Astrocyte of the spinal cord (primary cell): ENCODE measurements at regions not wholly inside any gene's neighbourhood (a gene's known extent, or its start where the extent isn't known, plus 50 kb on each side); places are given as distances from the start of the nearest gene placed in this dataset.

Experiments
- DNase-seq: peaks from one replicate; pipeline ENCODE4 v3.0.0; 2011; ENCODE audit warnings: low read depth, low spot score
- H3K4me3 ChIP-seq: 2 replicates; pipeline ENCODE4 v1.5.1; 2011; ENCODE audit warnings: low read depth, mild to moderate bottlenecking, low read length, moderate library complexity
- CTCF ChIP-seq: IDR thresholded peaks from 2 replicates; pipeline ENCODE4 v1.5.1; 2012; ENCODE audit warnings: low read depth, mild to moderate bottlenecking, low read length, inconsistent platforms
- in situ Hi-C: cut with HindIII; loops from 2 replicates; pipeline ENCODE4 v1.10.0; 2017; ENCODE audit warnings: low sequenced_read_pairs

GRCh38 chr21:15379776-15380175 lies 315.0 kb upstream of the NRIP1 start:
- no peak overlapping the region for H3K4me3 ChIP-seq
- TF ChIP-seq CTCF, result no peak
- DNase-seq, result no peak
- in situ Hi-C loops, result no loop called here

GRCh38 chr21:15383588-15383987 lies 318.8 kb upstream of the NRIP1 start:
- TF ChIP-seq CTCF, result no peak
- H3K4me3 ChIP-seq, result no peak overlapping the region
- no peak for DNase-seq
- in situ Hi-C loops, result no loop called here

GRCh38 chr21:15390049-15390448 lies 325.2 kb upstream of the NRIP1 start:
- in situ Hi-C loops, result no loop called here
- TF ChIP-seq CTCF, result no peak
- DNase-seq, result no peak
- H3K4me3 ChIP-seq, result no peak overlapping the region

- in situ Hi-C loops, result no loop called here
- no peak overlapping the region for H3K4me3 ChIP-seq
- no peak for DNase-seq
- TF ChIP-seq CTCF, result no peak
These were observed 332.5 kb upstream of the NRIP1 start for GRCh38 chr21:15397258-15397657.

- no peak for TF ChIP-seq CTCF
These were observed 328.9 kb upstream of the USP25 start for GRCh38 chr21:15400905-15401304.

GRCh38 chr21:15401331-15401730 lies 328.5 kb upstream of the USP25 start:
- in situ Hi-C loops, result no loop called here
- no peak overlapping the region for H3K4me3 ChIP-seq
- no peak for TF ChIP-seq CTCF
- DNase-seq, result no peak

More at GRCh38 chr21:15400905-15401304, 328.9 kb upstream of the USP25 start:
- no peak overlapping the region for H3K4me3 ChIP-seq
- in situ Hi-C loops, result no loop called here
- DNase-seq, result no peak

GRCh38 chr21:15405214-15405613 lies 324.6 kb upstream of the USP25 start:
- H3K4me3 ChIP-seq, result no peak overlapping the region
- in situ Hi-C loops, result no loop called here
- DNase-seq, result no peak
- TF ChIP-seq CTCF, result no peak
